HG03095 (cell line): ENCODE measurements at regions not wholly inside any gene's neighbourhood (a gene's known extent, or its start where the extent isn't known, plus 50 kb on each side); places are given as distances from the start of the nearest gene placed in this dataset.

Source experiments
- ATAC-seq: cut with Tn5 transposase; IDR thresholded peaks from one replicate; pipeline ENCODE4 v1.9.1; 2021; ENCODE audit warnings: moderate library complexity; ENCODE audit not compliant: unreplicated experiment

DNA sequence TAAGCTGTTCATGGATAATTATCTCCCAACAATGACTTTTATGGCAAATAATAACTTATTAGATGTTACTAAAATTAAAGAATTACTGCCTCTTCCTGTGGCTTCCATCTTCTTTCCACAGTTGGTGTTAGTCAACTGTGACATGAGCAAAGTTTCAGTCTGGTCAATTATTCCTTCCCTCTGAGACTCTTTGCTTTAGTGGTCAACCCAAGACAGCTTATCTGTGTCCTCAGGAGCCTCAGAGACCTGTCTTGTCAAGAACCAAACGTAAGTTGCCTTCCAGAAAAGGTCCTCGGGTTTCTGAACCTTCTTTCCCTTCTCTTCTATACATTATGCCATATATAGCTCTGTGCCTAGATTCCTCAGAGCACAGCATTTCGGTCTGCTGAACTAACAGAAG lies 263.2 kb upstream of the ZP4 start:
- no peak for ATAC-seq

DNA sequence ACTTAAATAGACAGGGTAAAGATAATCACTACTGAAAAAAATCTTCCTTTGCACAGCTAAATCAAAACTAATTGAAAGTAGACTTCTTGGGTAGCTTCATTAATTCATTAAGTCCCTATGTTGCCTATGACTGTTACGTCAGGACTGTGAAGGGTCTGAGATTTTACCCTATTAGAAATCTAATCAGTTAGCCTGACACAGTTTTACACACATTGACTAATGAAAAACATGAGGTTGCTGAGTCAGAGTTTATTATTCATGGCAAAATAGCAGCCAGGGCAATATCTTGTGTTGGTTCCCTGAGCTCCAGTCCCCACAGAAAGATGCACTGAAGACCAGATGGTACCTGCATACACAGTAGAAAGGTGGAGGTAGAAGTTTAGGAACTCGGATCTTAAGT lies 262.5 kb upstream of the ZP4 start:
- no peak for ATAC-seq

DNA sequence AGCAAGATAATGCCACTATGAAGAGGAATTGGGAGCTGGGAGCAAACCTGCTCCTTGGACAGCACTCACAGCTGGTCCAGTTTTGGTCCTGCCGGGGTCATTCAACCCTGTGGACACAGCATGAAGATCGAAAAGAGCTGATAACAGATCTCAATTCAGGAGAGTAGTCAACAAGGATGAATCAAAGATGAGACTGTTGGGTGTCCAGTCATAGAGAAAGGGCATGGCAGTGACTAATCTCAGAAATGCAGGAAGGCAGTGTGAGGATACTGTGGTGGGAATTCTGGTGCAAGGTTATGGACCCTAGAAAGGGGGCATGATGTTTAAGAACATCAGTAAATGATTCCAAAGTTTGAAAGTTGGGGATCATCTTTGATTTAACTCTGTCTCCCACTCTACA lies 261.4 kb upstream of the ZP4 start:
- ATAC-seq = no peak

DNA sequence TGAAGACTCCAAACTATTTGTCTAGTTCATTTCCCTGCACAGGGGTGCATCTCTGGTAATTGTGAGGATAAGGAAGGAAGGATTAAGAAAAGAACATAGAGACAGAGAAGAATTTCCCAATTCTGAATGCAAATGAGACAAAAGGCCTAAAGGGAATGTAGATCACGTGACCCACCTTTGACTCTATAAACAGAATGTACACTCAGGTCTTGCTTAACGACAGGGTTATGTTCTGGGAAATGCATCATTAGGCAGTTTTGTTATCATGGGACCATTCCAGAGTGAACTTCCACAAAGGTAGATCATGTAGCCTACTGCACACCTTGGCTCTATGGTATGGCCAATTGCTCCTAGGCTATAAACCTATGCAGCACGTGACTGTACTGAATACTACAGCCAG lies 252.3 kb upstream of the ZP4 start:
- ATAC-seq = no peak

DNA sequence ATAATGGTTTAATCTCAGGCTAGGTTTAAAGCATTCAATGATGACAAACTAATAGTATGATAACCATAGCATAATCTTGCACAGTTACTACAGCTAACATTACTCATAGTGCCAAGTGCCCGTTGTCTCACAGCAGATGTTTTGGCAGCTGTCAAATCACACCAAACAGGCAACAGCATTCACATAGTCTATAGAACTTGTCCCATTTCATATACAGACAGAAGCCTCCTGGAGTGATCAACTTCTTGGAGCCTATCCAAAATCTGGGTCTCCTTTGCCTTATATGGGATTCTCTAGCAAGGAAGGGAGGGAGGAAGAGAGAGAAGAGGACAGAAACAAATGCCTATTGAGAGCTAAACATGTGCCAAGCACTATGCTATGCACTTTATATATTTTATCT lies 250.6 kb upstream of the ZP4 start:
- no peak for ATAC-seq

DNA sequence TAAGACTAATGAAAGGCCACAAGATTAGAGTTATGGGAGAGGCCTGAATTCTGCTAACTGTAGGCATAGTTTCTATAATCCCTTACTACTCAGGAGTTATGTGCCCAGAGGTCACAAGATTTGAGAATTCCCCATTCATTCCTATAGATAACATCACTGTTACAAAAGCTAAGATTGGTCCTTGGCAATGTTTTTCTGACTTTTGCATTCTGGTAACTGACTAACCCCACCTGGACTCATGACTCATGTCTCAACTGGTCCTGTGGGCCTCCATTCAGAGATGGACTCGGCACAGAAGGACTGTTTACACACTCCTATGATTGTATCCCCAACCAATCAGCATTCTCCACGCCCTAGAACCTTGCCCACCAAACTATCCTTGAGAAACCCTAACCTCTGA lies 249.0 kb upstream of the ZP4 start:
- no peak for ATAC-seq

DNA sequence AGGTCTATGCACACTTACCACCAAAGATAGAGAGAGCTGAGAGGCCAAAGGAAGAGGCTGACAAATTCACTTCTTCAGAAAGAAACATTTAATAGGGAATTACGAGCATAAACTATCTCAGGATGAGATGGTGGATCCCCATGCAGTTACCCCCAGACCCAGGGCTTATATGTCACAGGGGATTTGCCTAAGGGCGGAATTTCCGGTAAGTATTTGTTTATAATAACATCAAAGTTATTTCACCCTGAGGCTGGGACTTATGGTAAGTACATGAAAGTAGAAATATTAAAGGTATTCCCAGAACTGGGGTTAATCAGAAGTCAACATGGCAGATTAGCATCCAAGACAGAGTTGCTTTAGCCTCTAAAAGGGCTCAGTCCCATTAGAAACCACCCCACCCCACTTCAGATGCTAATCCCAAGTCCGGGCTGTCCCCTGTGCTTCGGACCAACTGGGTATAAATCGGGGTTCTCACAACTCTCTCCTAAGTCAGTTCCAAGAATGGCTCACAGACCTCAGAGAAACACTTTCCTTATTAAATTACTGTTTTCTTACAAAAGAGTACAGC lies 247.4 kb upstream of the ZP4 start:
- ATAC-seq = no peak

DNA sequence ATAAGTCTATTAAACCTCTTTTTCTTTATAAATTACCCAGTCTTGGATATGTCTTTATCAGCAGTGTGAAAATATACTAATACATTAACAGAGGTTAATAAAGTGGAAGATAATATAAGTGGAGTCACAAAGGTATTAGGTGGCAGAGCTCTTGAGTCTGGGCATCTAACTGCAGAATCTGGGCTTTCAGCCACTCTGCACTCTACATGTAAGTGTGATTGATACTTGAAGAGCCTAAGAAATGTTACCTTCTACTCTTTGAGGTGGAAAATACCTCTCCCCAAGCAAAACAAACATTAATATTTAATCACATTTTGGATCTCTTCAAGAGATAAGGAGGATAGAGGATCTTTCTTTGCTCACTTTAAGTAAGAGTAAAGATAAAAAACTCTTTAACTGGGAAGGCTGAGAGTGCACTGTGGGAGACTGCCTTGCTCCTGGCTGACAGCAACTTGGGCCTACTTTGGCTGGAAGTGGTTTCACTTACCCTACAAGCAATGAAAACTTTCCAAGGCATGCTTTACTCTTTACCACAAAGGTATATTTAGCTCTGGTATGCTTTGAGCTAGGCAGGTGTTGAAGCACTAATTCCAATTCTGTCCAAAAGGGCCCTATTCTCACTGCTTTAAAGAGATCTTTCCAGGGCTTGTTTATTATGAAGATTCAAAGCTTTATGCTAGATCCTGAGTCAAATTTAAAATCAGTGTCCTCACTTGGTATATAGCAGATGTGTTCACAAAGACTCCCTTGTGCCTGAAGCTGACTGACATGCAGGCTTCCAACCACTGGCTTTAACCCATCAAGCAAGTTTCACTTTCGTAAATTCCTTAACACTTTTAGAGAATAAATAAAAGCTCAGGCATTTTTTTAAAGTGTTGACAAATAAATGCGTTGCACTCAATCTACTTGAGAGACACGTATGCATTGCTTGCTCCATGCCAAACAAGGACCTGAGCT lies 245.3 kb upstream of the ZP4 start:
- ATAC-seq = no peak

DNA sequence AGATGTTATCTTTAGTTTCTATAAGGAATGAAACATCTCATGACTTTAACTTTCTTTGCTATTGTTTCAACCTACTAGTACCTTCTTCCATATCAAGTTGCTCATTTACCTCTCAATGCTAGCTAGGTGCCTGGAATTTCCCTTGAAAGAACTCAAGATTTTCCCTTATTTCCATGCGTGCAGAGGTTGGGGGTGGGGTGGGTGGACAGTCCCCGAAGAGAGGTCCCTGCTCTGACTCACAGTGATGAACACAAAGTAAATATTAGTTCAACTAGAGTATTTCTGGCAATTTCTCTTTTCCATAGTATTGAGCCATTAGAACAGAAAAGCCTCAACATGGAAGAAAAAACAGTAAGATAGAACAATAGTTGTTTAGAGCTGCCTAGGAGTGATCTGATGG lies 239.0 kb upstream of the ZP4 start:
- no peak for ATAC-seq

DNA sequence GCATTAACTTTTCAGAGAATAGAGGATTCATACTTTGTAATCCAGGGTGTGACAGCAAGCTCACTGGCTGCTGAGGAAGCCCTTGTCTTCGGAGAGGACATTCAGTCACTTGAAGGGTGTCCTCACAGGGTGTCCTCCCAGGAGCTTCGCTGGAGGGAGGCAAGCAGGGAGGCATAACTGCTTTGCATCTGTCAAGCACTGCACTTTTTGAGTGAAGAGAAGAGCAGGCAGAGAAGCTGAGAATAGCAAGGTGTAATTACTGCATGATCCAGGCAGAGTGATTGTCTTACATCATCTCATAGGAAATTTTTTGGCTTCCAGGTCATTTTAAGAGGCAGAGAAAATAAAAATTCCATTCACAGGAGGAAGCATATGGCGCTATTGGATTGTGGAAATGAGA lies 232.5 kb upstream of the ZP4 start:
- ATAC-seq = no peak

DNA sequence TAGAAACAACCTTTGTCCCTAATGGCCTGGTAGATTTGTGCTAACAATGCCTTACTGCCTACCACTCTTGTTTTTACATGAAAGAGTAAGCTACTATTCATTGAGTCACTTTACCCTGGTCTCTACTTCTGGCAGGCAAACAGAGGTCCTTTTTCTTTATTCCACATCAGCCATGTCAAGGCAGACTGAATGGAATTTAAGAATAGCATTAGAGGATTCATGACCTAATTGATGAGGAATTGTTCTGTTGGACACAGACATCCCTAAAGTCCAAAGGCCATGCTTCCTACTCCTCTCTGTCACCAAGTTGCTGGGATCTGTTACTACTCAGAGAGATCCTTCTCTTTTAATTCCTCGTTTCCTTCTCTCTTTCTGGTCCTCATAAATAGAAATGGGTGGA lies 229.1 kb upstream of the ZP4 start:
- ATAC-seq = no peak

DNA sequence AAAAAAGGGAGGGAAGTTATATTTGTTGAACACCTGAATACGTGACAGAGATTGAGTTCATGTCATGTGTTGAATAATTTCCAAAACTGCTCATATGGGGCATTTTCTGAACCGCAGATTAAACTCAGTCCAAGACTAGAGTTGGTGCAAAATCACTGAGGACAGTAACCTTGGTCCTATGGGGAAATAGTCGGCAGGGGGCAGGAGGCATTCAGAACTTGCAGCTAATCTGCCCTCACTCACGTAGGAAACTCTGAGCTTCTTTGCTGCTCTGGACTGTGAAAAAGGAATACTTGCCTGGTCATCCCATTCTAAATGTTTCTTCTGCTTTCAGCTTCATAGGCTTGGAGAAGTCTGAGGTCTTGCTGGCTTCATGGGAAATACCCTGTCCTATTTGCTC lies 228.3 kb upstream of the ZP4 start:
- no peak for ATAC-seq

DNA sequence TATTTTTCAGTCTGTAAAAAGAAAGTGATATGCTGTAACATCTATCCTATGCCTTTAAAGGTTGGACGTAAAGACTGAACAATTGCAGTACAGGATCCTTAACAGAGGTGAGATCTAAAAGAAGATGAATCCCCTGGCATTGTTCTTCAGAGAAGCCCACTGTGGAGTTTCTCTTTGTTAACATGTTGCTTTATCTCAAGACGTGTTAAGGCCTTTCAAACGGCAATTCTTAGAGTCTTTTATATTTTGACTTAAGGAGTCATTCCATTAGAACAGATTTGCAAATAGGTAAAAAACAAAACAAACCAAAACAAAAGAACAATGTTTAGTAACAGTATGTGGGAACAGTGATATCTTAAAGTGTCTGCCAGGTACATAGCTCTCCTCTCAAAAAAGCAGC lies 225.1 kb upstream of the ZP4 start:
- no peak for ATAC-seq

DNA sequence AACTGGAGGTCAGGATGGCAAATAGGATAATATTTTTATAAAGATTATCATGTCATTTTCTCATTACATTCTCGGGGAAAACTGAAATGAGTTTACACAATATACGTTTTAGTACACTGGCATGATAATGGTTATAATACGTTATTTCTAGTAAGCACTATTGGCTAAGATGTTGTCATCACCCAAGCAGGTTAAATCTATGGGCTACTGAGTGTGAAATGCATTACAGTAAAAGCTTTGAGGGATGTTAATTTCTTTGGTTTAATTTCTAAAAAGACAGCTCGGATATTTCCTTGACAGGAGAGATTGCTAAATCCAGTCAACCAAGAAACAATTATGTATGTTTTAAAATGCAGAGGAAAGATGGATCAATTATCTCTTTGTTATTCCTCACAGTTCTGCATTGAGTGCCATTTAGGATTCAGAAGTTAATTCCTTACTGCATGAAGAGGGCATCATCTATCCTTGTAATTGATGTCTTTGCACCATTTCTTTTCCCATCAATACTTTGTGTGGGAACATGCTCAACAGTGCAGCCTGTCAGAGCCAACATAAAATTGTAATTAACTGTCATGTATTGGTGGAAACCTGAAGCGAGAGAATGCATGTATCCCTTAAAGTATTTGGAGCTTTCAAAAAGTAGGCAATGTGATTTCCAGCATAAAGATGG lies 222.4 kb upstream of the ZP4 start:
- no peak for ATAC-seq

DNA sequence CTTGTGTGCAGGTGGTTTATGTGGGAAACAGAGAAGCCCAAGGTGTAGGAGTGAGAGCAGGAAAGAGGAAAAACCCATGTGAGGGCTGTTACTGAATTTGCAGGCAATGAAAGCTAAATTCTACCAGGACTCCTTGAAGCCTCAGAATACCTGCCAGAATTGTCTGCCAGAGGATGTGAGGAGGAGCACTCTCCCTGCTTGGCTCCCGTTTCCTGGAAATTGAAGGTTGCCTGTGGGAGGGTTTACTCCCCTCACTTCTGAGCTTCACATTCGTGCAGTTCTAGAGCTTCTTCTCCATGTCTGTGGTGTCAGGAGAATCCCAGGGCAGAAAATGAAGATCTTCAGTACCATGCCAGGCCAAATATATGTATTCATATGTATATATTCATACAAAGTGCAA lies 220.8 kb upstream of the ZP4 start:
- no peak for ATAC-seq

DNA sequence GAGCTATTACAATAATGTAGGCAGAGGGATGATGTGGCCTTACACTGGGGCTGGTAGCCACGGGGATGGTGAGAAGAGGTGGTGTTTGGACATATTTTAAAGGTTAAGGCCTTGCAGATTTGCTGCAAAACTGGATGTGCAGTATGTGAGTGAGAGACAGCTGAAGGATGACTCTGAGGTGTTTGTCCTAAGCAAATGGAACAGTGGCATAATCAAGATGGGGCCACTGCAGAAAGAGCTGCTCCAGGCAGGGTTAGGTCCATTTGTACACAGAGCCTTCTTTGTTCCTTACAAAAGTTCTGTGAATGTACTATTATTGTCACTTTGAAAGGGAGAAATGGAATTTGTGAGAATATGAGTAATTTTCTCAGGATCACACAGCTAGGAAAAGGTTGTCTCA lies 220.4 kb upstream of the ZP4 start:
- ATAC-seq = no peak

DNA sequence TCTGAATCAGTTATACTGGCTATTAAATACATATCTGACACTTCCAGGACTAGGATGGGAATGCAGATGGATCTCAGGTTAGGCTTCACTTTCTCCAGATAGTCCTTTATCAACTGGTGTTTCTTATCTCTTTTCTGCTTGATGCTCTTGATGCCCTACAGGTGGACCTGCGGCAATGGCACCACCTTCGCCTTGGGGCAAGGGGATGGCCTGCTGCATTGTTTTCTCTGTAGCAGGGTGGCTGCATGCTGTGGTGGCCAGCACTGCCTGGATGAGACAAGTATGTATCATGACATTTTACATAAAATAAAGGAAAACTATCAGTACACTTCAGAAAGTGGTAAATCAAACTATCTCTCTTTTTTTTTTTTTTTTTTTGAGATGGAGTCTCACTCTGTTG lies 217.7 kb upstream of the ZP4 start:
- ATAC-seq = no peak

DNA sequence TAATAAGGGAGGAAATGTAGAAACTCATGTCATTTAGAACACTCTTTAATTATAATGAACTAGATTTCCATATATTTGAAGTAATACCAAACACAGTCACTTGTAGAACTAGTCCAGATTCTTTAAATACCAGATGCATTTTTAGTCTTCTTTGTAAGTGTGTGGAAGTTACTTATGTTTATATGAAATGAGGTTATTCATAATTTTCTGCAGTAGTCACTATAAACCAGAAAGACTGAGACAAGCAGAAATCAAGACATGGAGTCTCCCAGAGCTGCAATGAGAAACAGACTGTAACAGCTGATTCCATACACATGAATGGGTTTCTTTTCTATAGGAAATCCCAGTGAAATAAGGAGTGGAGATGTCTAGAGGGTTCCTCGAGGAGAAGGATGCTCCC lies 216.6 kb upstream of the ZP4 start:
- no peak for ATAC-seq

DNA sequence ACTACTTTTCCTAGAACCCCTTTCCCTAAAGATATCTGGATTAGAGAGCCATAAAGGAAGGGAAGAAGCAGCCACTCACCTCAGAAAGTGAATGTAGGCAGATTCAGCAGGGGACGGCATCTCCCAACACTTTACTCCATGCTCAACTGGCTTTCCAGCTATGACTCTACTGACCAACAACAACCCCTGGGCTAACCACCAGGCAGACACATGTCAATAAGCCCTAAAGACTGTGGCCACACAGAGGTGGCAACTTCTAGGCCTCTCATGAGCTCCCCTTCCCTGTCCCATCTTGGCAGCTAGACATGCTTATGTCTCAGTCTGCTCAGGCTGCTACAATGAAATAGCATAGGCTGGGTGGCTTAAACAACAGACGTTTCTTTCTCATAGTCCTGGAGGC lies 214.0 kb upstream of the ZP4 start:
- ATAC-seq = no peak

DNA sequence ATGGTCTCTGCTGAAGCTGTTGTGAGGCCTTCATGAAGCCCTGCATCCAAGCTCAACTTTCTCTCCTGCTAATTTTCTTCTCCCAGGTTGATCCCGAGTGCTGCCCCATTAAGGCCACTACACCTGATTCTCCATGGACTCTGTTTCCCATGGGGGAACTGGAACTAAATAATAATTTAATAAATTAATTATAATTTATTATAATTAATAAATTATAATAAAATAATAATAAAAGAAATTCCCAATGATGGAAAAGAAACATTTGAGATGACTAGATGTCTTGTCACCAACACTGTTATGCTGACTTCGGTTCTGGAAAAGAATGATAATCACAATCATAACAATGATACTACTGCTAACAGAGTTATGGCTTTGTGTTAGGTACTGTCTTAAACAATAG lies 211.2 kb upstream of the ZP4 start:
- no peak for ATAC-seq

DNA sequence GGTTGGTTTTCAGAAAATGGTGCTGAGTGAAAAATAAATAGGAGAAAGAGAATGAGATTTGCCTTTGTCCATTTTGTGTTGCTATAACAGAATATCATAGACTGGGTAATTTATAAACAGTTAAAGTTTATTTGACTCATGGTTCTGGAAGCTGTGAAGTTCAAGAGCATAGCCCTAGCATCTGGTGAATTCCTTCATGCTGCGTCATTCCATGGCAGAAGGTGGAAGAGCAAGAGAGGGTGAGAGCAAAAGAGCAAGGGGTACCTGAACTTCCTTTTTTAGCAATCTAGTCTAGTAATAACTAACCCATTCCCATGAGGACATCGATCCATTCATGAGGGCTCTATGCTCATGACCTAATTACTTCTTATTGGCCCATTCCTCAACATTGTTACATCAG lies 209.1 kb upstream of the ZP4 start:
- ATAC-seq = no peak

DNA sequence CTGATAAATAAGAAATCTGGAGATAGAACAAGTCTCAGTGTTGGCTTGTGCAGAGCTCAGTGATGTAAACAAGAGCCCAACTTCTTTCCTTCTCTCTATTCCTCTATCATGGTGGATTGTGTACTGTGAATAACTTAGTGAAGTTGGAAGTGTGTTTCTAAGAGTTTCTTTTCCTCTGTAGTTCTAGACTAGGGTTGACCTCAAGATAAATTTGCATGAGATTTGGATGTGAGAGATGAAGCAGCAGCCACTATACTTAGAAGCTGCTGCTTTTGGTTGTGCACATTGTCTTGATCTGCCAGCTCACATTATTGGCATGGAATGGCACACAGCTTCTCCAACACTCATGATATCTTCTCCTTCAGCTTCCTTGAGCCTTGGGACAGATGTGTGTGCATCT lies 198.9 kb upstream of the ZP4 start:
- no peak for ATAC-seq
